HEK293 (cell line): ENCODE measurements at regions not wholly inside any gene's neighbourhood (a gene's known extent, or its start where the extent isn't known, plus 50 kb on each side); places are given as distances from the start of the nearest gene placed in this dataset.

Experiments
- CTCF ChIP-seq: fragments of 450-650 bp; formaldehyde crosslinking; IDR thresholded peaks from 2 replicates; pipeline ENCODE4 v1.5.1; 2016; ENCODE audit warnings: missing biosample characterization, missing genetic modification characterization
- ZFP69B ChIP-seq: fragments of 450-650 bp; formaldehyde crosslinking; IDR thresholded peaks from 2 replicates; pipeline ENCODE4 v1.5.1; 2016; ENCODE audit warnings: missing biosample characterization, missing genetic modification characterization
- ZNF121 ChIP-seq: fragments of 450-650 bp; formaldehyde crosslinking; IDR thresholded peaks from 2 replicates; pipeline ENCODE4 v1.5.1; 2016; ENCODE audit warnings: missing biosample characterization, missing genetic modification characterization
- ZNF146 ChIP-seq: fragments of 450-650 bp; formaldehyde crosslinking; IDR thresholded peaks from 2 replicates; pipeline ENCODE4 v1.5.1; 2016; ENCODE audit warnings: missing biosample characterization, missing genetic modification characterization
- ZNF211 ChIP-seq: fragments of 450-650 bp; formaldehyde crosslinking; IDR thresholded peaks from 2 replicates; pipeline ENCODE4 v1.5.1; 2016; ENCODE audit warnings: low read depth, missing biosample characterization, missing genetic modification characterization
- ZNF292 ChIP-seq: fragments of 450-650 bp; formaldehyde crosslinking; IDR thresholded peaks from 2 replicates; pipeline ENCODE4 v1.5.1; 2016; ENCODE audit warnings: low read depth, missing biosample characterization, missing genetic modification characterization, borderline replicate concordance
- ZNF658 ChIP-seq: fragments of 450-650 bp; formaldehyde crosslinking; IDR thresholded peaks from 2 replicates; pipeline ENCODE4; 2016; ENCODE audit warnings: missing biosample characterization, missing genetic modification characterization
- TF ChIP-seq, protein P1 (sequence below): sonication (generic); formaldehyde crosslinking; IDR thresholded peaks from 2 replicates; pipeline ENCODE4 v1.8.1; 2022; ENCODE audit warnings: mild to moderate bottlenecking, moderate library complexity, missing genetic modification reagents
- TF ChIP-seq, protein P2 (sequence below): fragments of 450-650 bp; formaldehyde crosslinking; conservative IDR thresholded peaks from 2 replicates; pipeline ENCODE4 v1.5.1; 2016; ENCODE audit warnings: low read depth, missing biosample characterization, missing genetic modification characterization

DNA sequence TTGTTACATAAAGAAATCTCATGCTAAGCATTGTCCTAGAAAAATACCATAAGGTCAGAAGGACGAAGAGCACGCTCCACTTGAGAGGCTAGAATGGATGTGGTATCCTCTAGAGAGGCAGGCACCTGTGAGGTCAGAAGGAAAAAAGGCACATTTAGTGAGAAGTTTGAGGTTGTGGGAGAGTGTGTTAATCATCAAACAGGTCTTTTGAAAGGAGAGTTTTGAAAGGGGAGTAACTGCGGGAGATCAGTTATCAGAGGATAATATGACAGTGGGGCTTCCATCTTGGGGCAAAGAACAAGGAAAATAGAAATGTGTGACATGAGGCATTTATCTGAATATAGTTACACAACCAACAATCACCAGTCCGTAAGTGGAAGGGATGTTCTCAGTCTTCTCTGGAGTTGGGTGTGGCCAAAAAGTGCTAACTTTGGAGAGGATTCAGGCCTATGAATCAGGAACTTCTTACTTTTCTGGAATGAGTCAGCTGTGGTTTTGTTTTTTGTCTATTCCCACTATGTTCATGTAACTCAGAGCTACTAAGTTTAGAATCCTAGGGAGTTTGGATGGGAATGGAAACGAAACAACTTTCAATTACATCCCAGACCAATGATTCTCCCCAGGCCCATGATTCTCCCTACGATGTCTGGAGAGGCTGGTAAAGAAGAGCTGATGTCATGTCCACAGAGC, 451.4 kb upstream of the ST6GAL2 start:
- TF ChIP-seq, protein P1, sequence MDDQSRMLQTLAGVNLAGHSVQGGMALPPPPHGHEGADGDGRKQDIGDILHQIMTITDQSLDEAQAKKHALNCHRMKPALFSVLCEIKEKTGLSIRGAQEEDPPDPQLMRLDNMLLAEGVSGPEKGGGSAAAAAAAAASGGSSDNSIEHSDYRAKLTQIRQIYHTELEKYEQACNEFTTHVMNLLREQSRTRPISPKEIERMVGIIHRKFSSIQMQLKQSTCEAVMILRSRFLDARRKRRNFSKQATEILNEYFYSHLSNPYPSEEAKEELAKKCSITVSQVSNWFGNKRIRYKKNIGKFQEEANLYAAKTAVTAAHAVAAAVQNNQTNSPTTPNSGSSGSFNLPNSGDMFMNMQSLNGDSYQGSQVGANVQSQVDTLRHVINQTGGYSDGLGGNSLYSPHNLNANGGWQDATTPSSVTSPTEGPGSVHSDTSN: no peak
- TF ChIP-seq ZNF146 (tag by site-specific recombination) (no peak), ZFP69B (tag by site-specific recombination) (no peak), CTCF (no peak), ZNF292 (no peak), ZNF121 (tag by site-specific recombination) (no peak), ZNF658 (tag by site-specific recombination) (no peak), ZNF211 (tag by site-specific recombination) (no peak)
- TF ChIP-seq, protein P2, sequence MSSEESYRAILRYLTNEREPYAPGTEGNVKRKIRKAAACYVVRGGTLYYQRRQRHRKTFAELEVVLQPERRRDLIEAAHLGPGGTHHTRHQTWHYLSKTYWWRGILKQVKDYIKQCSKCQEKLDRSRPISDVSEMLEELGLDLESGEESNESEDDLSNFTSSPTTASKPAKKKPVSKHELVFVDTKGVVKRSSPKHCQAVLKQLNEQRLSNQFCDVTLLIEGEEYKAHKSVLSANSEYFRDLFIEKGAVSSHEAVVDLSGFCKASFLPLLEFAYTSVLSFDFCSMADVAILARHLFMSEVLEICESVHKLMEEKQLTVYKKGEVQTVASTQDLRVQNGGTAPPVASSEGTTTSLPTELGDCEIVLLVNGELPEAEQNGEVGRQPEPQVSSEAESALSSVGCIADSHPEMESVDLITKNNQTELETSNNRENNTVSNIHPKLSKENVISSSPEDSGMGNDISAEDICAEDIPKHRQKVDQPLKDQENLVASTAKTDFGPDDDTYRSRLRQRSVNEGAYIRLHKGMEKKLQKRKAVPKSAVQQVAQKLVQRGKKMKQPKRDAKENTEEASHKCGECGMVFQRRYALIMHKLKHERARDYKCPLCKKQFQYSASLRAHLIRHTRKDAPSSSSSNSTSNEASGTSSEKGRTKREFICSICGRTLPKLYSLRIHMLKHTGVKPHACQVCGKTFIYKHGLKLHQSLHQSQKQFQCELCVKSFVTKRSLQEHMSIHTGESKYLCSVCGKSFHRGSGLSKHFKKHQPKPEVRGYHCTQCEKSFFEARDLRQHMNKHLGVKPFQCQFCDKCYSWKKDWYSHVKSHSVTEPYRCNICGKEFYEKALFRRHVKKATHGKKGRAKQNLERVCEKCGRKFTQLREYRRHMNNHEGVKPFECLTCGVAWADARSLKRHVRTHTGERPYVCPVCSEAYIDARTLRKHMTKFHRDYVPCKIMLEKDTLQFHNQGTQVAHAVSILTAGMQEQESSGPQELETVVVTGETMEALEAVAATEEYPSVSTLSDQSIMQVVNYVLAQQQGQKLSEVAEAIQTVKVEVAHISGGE (tag by site-specific recombination): no peak
